Lung (tissue), 11 donors: ENCODE measurements at regions not wholly inside any gene's neighbourhood (a gene's known extent, or its start where the extent isn't known, plus 50 kb on each side); places are given as distances from the start of the nearest gene placed in this dataset.

ENCODE experiments used
- ATAC-seq: fragments of 200-7000 bp; cut with Tn5 transposase; one replicate; pipeline ENCODE4 v1.9.1; 2020; ENCODE audit warnings: moderate number of reproducible peaks; ENCODE audit not compliant: insufficient read depth, low FRiP score
- DNase-seq, 3 donors: peaks; one replicate each; pipeline ENCODE4 v3.0.0-alpha.2; 2013 to 2017
- H3K27ac ChIP-seq, 2 donors: one replicate each; pipeline ENCODE4 v1.5.1; 2013; ENCODE audit warnings: mild to moderate bottlenecking in 2 of 2, moderate library complexity in 2 of 2, control low read depth in 1 of 2, inconsistent platforms in 1 of 2, low read depth in 1 of 2, low read length in 1 of 2
- H3K27me3 ChIP-seq, 3 donors: one replicate each; pipeline ENCODE4 v1.5.1; 2013; ENCODE audit warnings: low read length in 2 of 3; ENCODE audit not compliant: control insufficient read depth in 3 of 3, insufficient read depth in 3 of 3
- H3K36me3 ChIP-seq, 4 donors: one replicate each; pipeline ENCODE4 v1.5.1; 2013; ENCODE audit warnings: low read length in 4 of 4, mild to moderate bottlenecking in 1 of 4, moderate library complexity in 1 of 4; ENCODE audit not compliant: control insufficient read depth in 4 of 4, insufficient read depth in 4 of 4
- H3K4me1 ChIP-seq, 5 donors: one replicate each; pipeline ENCODE4 v1.5.1; 2013; ENCODE audit warnings: low read length in 5 of 5, mild to moderate bottlenecking in 2 of 5, moderate library complexity in 1 of 5; ENCODE audit not compliant: control insufficient read depth in 5 of 5, insufficient read depth in 5 of 5
- H3K4me3 ChIP-seq: one replicate; pipeline ENCODE4 v1.5.1; 2013; ENCODE audit warnings: mild to moderate bottlenecking, control low read depth, moderate library complexity
- H3K9ac ChIP-seq, 2 donors: one replicate each; pipeline ENCODE4 v1.5.1; 2013; ENCODE audit warnings: low read length in 2 of 2, control low read depth in 1 of 2; ENCODE audit not compliant: insufficient read depth in 1 of 2
- H3K9me3 ChIP-seq, 4 donors: one replicate each; pipeline ENCODE4 v1.5.1; 2013; ENCODE audit warnings: low read length in 3 of 4, mild to moderate bottlenecking in 1 of 4, moderate library complexity in 1 of 4; ENCODE audit not compliant: control insufficient read depth in 4 of 4, insufficient read depth in 3 of 4
- whole genome bisulfite sequencing, 2 donors: extraction: QIAGEN DNeasy Blood & Tissue Kit; methylation state at CpG; one replicate each; pipeline ENCODE4 v1.1.7; 2013; 5-methylcytosine and 5-hydroxymethylcytosine counted together
- TF ChIP-seq, protein P1 (sequence below): IDR thresholded peaks from 2 replicates; pipeline ENCODE4 v1.5.1; 2012; ENCODE audit warnings: mild to moderate bottlenecking; ENCODE audit errors: control extremely low read depth, extremely low read depth
- donor health status: control.
- donor health status: control.
- donor health status: Bipolar disorder and iron deficiency.
- donor health status: healthy.
- donor health status: DM: yes; HTN: yes; CAD: no.

DNA sequence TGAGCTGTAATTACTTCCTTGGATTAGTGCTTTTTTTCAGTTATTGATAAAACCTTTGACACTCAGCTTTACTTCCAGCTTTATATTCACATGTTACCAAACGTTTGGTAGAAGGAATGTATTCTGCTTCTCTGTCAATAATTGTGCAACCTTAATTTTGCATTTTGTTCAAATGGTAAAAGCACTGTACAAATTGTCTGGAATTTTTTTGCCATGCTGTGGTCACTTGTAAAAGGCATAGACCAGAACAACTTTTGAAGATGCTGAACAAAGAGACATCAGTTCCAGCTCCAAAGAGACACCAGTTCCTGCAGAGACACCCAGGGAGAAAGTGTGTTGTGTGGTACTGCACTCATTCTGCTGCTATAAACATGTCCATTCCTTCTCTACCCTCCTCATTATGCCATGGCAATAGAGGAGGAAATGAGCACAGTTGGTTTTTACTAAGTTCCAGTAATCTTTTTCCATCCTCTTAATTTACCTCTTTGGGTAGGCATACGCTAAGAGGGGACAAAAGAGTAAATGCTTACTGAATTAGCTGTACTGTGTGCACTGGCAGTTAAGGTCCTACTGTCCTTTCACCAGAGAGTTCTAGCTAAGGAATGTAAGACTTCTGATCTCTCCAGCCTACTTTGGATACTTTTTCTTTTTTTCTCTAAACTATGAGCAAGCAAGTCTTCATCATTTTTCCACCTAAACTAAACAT, 387.4 kb downstream of the FGF10 start:
- WGBS, 2 donors: 56 to 79% methylated on average over 2 of the region's 2 CpGs
- ATAC-seq: no peak
- no peak overlapping the region for H3K9ac ChIP-seq

DNA sequence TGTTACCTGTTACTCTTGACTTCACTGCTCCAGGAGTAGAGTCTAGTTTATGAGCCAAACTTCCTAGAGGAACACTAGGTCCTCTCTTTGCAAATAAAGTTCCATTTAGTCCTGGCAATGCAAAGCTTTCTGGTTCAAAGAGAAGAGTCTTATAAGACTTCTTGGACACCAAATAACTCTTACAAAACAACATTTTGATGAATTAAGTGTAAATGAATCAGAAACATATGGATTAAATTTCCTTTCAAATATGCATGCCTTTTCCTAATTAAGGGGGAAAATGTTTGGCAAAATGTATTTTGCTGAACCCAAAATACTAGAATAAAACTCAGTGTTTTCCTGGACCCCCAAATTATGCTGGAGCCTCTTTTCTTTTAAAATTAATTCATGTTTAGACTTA, 388.0 kb downstream of the FGF10 start:
- no peaks in the 10 kb centered on the region for H3K9me3 ChIP-seq
- TF ChIP-seq, protein P1, sequence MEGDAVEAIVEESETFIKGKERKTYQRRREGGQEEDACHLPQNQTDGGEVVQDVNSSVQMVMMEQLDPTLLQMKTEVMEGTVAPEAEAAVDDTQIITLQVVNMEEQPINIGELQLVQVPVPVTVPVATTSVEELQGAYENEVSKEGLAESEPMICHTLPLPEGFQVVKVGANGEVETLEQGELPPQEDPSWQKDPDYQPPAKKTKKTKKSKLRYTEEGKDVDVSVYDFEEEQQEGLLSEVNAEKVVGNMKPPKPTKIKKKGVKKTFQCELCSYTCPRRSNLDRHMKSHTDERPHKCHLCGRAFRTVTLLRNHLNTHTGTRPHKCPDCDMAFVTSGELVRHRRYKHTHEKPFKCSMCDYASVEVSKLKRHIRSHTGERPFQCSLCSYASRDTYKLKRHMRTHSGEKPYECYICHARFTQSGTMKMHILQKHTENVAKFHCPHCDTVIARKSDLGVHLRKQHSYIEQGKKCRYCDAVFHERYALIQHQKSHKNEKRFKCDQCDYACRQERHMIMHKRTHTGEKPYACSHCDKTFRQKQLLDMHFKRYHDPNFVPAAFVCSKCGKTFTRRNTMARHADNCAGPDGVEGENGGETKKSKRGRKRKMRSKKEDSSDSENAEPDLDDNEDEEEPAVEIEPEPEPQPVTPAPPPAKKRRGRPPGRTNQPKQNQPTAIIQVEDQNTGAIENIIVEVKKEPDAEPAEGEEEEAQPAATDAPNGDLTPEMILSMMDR: no peak
- ATAC-seq: no peak

More for the DNA sequence above, 387.4 kb downstream of the FGF10 start:
- Histone ChIP-seq H3K9me3 (no peaks in the 10 kb centered on the region), H3K36me3 (no peaks in the 10 kb centered on the region), H3K4me3 (no peak overlapping the region), H3K27me3 (no peaks in the 10 kb centered on the region), H3K4me1 (peaks cover 0 to 53% (median 4%) of the 10 kb centered on the region in 5 donors), H3K27ac (no peak overlapping the region)
- TF ChIP-seq, protein P1: no peak
- DNase-seq: peak in 2 of 3 donors; percentile 33 to 39

DNA sequence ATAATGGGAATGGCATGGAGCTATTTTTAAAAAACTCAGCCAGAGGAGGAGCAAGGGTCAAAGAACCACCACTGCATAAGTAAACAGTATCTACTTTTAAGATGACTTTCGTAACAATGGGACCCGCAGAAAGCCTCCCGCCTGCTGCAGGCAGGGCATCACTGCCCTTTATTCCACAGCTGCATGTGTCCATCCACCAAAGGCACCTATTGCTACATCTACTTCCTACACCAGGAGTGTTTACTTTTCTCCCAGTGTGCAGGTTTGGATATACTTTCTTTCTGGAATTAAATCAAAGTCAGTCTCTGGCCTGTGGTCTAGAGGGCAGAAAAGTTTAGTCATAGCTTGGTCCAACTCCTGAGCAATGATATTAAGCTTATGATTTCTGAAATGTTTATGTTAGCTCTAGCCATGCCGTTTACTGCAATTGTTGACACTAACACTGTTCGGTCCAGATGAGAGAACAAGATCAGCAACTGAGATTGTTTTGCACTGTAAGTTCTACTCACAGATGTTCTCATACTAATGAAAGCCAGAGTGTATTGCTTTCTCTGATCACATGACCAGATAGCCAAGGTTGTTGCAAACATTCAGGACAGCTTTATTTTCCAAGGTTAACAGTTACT, 391.5 kb downstream of the FGF10 start:
- Histone ChIP-seq H3K27me3 (no peaks in the 10 kb centered on the region), H3K9me3 (no peaks in the 10 kb centered on the region), H3K9ac (no peak overlapping the region), H3K27ac (no peak overlapping the region), H3K4me3 (no peak overlapping the region), H3K4me1 (peaks cover 0 to 49% (median 4%) of the 10 kb centered on the region in 5 donors), H3K36me3 (no peaks in the 10 kb centered on the region)
- WGBS, 2 donors: 50 to 65% methylated on average over 5 of the region's 5 CpGs
- ATAC-seq: peak; percentile 30
- peak in 2 of 3 donors; percentile 60 to 73 for DNase-seq
- TF ChIP-seq, protein P1: no peak

More for the DNA sequence above, 388.0 kb downstream of the FGF10 start:
- Histone ChIP-seq H3K36me3 (no peaks in the 10 kb centered on the region), H3K4me1 (peaks cover 0 to 53% (median 4%) of the 10 kb centered on the region in 5 donors), H3K4me3 (no peak overlapping the region), H3K9ac (no peak overlapping the region), H3K27ac (no peak overlapping the region), H3K27me3 (no peaks in the 10 kb centered on the region)
- DNase-seq: peak in 2 of 3 donors; percentile 78 to 82
